Body of pancreas (tissue), 4 donors: ENCODE measurements at regions not wholly inside any gene's neighbourhood (a gene's known extent, or its start where the extent isn't known, plus 50 kb on each side); places are given as distances from the start of the nearest gene placed in this dataset.

Experiments used
- ATAC-seq: fragments of 150-250 bp; one replicate; pipeline ENCODE4 v1.9.1; 2016
- DNase-seq, 4 donors: peaks; one replicate each; pipeline ENCODE4 v3.0.0-alpha.2; 2019
- H3K27ac ChIP-seq, 4 donors: fragments of 200-600 bp; sonication (generic); 1 replicate in 3 of 4; 2 replicates in 1 of 4; pipeline versions ENCODE4 v1.5.1 to v1.6.1; 2016 to 2019; ENCODE audit warnings: mild to moderate bottlenecking in 1 of 4, mixed read lengths in 1 of 4, moderate library complexity in 1 of 4
- H3K27me3 ChIP-seq, 2 donors: fragments of 200-600 bp; sonication (generic); one replicate each; pipeline ENCODE4 v1.6.0; 2016; ENCODE audit warnings: mild to moderate bottlenecking in 1 of 2
- H3K36me3 ChIP-seq, 2 donors: fragments of 200-600 bp; sonication (generic); replicated peaks in 1 of 2; 2 replicates each; pipeline ENCODE4 v1.5.1; 2016; ENCODE audit warnings: low read depth in 2 of 2; ENCODE audit not compliant: insufficient read depth in 1 of 2
- H3K4me1 ChIP-seq: fragments of 200-600 bp; sonication (generic); one replicate; pipeline ENCODE4 v1.6.0; 2016
- H3K4me3 ChIP-seq, 2 donors: fragments of 200-600 bp; sonication (generic); 1 replicate in 1 of 2; 2 replicates in 1 of 2; pipeline ENCODE4 v1.5.1; 2016 to 2019
- H3K9me3 ChIP-seq, 3 donors: fragments of 200-600 bp; sonication (generic); 1 replicate in 2 of 3; 2 replicates in 1 of 3; pipeline ENCODE4 v1.5.1; 2016
- CTCF ChIP-seq, 7 experiments: fragments of 450-650 bp in 4 of 7; fragments of 200-600 bp in 3 of 7; sonication (generic) in 3 of 7; IDR thresholded peaks; one replicate each; pipeline ENCODE4 v1.5.1; 2016 to 2019; ENCODE audit warnings: antibody characterized with exemption in 7 of 7
- POLR2A ChIP-seq, 3 donors: fragments of 450-650 bp; IDR thresholded peaks; one replicate each; pipeline ENCODE4 v1.6.1; 2016; ENCODE audit warnings: antibody characterized with exemption in 3 of 3, mild to moderate bottlenecking in 2 of 3
- WGBS, 2 donors: methylation state at CpG; one replicate each; pipeline ENCODE4 v1.1.5; 2017; 5-methylcytosine and 5-hydroxymethylcytosine counted together
- intact Hi-C: fragments of 100-400 bp; cut with DNase I; formaldehyde crosslinking; loops from one replicate; pipeline ENCODE4 v1.15.1; 2023

GRCh38 chr5:145295236-145295835, 539.8 kb downstream of the PRELID2 start:
- Histone ChIP-seq H3K36me3 (no peaks in the 10 kb centered on the region), H3K27me3 (no peaks in the 10 kb centered on the region), H3K4me3 (no peak overlapping the region), H3K27ac (no peak overlapping the region), H3K4me1 (no peaks in the 10 kb centered on the region), H3K9me3 (no peaks in the 10 kb centered on the region)
- ATAC-seq = no peak
- DNase-seq = no peak
- TF ChIP-seq POLR2A (IDR thresholded peaks at IDR 0.05) (no peak), CTCF (IDR thresholded peaks at IDR 0.05) (no peak)
- intact Hi-C loops = no loop called here
- WGBS, 2 donors = 89 to 95% methylated on average over 1 of the region's 1 CpG

GRCh38 chr5:145294331-145294730, 540.8 kb downstream of the PRELID2 start:
- DNase-seq (no peak), ATAC-seq (no peak)
- intact Hi-C loops = no loop called here
- WGBS, 2 donors = 62 to 72% methylated on average over 2 of the region's 2 CpGs
- Histone ChIP-seq H3K36me3 (no peaks in the 10 kb centered on the region), H3K9me3 (no peaks in the 10 kb centered on the region), H3K4me1 (no peaks in the 10 kb centered on the region), H3K4me3 (no peak overlapping the region), H3K27ac (no peak overlapping the region), H3K27me3 (no peaks in the 10 kb centered on the region)
- TF ChIP-seq POLR2A (IDR thresholded peaks at IDR 0.05) = no peak
- no peak for TF ChIP-seq CTCF (IDR thresholded peaks at IDR 0.05)

- ATAC-seq (no peak), DNase-seq (no peak)
- H3K36me3 ChIP-seq = no peaks in the 10 kb centered on the region
- no peaks in the 10 kb centered on the region for H3K27me3 ChIP-seq
- no peaks in the 10 kb centered on the region for H3K9me3 ChIP-seq
- H3K27ac ChIP-seq = no peak overlapping the region
- H3K4me1 ChIP-seq = no peaks in the 10 kb centered on the region
- no peak for TF ChIP-seq CTCF (IDR thresholded peaks at IDR 0.05)
- no peak for TF ChIP-seq POLR2A (IDR thresholded peaks at IDR 0.05)
- intact Hi-C loops = no loop called here
- 35 to 43% methylated on average over 1 of the region's 1 CpG for WGBS, 2 donors
- H3K4me3 ChIP-seq = no peak overlapping the region
These were observed 541.4 kb downstream of the PRELID2 start for GRCh38 chr5:145293716-145294115.

GRCh38 chr5:145292278-145292677, 542.9 kb downstream of the PRELID2 start:
- Histone ChIP-seq H3K36me3 (no peaks in the 10 kb centered on the region), H3K4me3 (no peak overlapping the region), H3K9me3 (no peaks in the 10 kb centered on the region), H3K4me1 (no peaks in the 10 kb centered on the region), H3K27ac (no peak overlapping the region), H3K27me3 (no peaks in the 10 kb centered on the region)
- WGBS, 2 donors = 44 to 50% methylated on average over 3 of the region's 3 CpGs
- DNase-seq (no peak), ATAC-seq (no peak)
- TF ChIP-seq CTCF (IDR thresholded peaks at IDR 0.05) (no peak), POLR2A (IDR thresholded peaks at IDR 0.05) (no peak)
- intact Hi-C loops = no loop called here

- Histone ChIP-seq H3K9me3 (no peaks in the 10 kb centered on the region), H3K4me3 (no peak overlapping the region), H3K27me3 (no peaks in the 10 kb centered on the region), H3K27ac (no peak overlapping the region), H3K4me1 (no peaks in the 10 kb centered on the region), H3K36me3 (no peaks in the 10 kb centered on the region)
- 59 to 71% methylated on average over 3 of the region's 3 CpGs for WGBS, 2 donors
- intact Hi-C loops = no loop called here
- DNase-seq = no peak
- TF ChIP-seq CTCF (IDR thresholded peaks at IDR 0.05) (no peak), POLR2A (IDR thresholded peaks at IDR 0.05) (no peak)
- no peak for ATAC-seq
These were observed 551.9 kb downstream of the PRELID2 start for GRCh38 chr5:145283141-145283810.
